ENCODE measurements at regions not wholly inside any gene's neighbourhood (a gene's known extent, or its start where the extent isn't known, plus 50 kb on each side); places are given as distances from the start of the nearest gene placed in this dataset.

DNA sequence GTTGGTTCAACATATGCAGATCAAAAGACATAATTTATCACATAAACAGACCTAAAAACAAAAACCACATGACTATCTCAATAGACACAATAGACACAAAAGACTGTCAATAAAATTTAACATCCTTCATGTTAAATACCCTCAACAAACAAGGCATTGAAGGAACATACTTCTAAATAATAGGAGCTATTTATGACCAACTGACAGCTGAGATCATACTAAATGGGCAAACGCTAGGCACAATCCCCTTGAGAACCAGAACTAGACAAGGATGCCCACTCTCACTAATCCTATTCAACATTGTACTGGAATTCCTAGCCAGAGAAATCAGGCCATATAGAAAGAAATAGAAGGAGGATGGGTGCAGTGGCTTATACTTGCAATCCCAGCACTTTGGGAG, 50.3 kb upstream of the GLYAT start:
- DNase-seq (ENCODE audit: missing footprints) (no peak), ATAC-seq (no peak)
- intact Hi-C loops (cut with DNase I): loop anchor here (10.0 kb wide), 1 partner anchor 57 kb away; no protein-coding TSS in a partner anchor
